ENCODE measurements at regions not wholly inside any gene's neighbourhood (a gene's known extent, or its start where the extent isn't known, plus 50 kb on each side); places are given as distances from the start of the nearest gene placed in this dataset.

DNA sequence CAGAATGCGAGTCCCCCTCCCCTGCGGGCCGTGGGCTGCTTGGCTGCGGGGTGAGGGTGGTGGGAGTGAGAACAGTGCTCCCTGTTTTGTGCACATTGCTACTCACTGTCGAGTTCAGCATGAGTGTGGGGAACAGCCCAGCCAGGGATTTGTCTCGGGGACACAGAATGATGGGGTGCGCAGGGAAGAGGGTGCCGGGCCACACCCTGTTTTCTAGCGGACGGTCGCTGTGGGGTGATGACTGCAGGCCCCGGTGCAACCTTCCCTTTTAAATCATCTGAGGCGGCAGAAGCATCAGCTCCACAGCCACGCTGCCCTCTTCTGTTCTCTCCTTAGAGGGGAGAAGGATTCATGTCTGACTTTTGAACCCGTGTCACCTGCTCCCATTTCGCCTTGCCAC lies 1051.2 kb downstream of the TBC1D22A start:
- no peak for DNase-seq (ENCODE audit: low read depth, low spot score)

GRCh38 chr22:47811971-47812370 lies 1049.5 kb downstream of the TBC1D22A start:
- DNase-seq (ENCODE audit: low read depth, low spot score) = no peak

- DNase-seq (ENCODE audit: low read depth, low spot score) = no peak
These were observed 1048.4 kb downstream of the TBC1D22A start for GRCh38 chr22:47810505-47811500.

- DNase-seq (ENCODE audit: low read depth, low spot score) = no peak
These were observed 1046.6 kb downstream of the TBC1D22A start for GRCh38 chr22:47808886-47809620.

DNA sequence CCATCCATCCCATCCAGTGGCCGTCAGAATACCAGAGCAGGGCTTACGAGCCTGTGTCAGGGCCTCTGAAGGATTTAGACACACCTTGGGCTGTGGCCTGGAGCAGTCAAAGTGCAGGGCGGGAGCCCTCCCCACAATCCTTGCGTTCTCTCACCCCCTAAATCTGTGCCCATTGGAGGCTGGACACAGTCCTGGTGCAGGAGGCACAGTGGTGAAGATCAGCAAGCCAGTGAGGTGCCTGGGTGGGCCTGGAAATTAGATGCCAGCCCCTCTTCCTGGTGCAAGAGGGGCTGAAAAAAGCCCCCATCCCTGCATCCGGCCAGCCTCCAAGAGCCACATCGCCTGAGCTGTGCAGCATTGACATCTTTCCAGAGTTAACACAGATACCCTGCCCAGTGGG lies 1045.8 kb downstream of the TBC1D22A start:
- no peak for DNase-seq (ENCODE audit: low read depth, low spot score)

DNA sequence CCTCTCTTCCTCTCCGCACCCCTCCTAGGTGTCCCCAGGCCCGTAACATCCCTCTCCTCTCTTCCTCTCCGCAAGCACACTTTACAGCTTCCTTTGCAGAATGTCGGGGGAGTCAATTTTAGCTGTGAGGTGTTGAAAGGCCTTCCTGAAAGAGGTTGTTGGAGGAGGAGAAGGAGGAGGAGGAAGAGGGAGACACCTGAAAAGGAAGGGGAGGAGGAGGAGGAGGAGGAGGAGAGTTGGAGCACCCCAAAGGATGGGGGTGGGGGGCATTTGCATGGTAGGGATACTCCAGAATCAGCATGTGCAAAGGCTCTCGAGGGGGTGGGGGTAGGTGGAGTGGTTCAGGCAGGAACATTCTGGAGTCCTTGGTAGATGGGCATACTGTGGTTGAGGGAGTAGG lies 1045.1 kb downstream of the TBC1D22A start:
- DNase-seq (ENCODE audit: low read depth, low spot score) = no peak

DNA sequence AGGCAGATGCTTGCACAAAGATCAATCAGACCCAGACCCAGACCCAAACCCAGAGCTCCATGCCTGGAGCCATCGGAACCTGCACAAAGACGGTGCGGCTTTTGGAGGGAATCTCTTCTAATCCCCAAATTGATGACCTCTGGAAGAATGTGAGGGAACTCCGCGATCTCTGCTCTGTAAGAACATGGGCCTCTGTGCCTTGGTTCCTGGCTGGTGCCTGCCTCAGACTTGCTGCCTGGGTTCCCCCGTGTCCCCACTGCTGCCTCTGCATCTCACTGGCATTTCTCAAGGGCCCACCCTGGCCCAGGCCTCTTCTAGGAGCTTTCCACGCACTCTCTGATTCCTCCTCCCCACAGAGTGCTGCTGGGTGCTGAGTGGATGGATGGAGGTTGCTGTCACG lies 1044.4 kb downstream of the TBC1D22A start:
- no peak for DNase-seq (ENCODE audit: low read depth, low spot score)

GRCh38 chr22:47805394-47805935 lies 1043.0 kb downstream of the TBC1D22A start:
- no peak for DNase-seq (ENCODE audit: low read depth, low spot score)

GRCh38 chr22:47804281-47804680 lies 1041.8 kb downstream of the TBC1D22A start:
- no peak for DNase-seq (ENCODE audit: low read depth, low spot score)

DNA sequence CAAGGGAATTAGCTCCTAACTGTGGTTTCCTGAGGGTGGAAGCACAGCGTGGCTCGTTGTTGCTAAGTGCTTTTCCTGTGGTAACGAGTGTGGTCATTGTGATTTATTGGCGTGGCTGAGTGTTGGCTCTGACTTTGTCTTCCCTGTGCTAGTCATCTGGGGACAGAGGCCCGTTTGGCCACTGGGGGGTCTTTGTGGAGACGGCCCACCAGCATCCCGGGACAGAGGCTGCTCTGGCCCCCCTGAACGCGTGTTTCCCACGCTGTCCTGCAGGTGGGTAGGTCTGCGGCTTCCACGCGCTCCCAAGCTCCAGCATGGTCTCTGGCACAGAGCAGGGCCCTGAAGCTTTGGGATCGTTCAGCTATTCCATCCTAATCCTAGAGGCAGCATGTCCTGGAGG lies 1040.0 kb downstream of the TBC1D22A start:
- no peak for DNase-seq (ENCODE audit: low read depth, low spot score)

- DNase-seq (ENCODE audit: low read depth, low spot score) = no peak
These were observed 1039.2 kb downstream of the TBC1D22A start for GRCh38 chr22:47801541-47802245.

DNA sequence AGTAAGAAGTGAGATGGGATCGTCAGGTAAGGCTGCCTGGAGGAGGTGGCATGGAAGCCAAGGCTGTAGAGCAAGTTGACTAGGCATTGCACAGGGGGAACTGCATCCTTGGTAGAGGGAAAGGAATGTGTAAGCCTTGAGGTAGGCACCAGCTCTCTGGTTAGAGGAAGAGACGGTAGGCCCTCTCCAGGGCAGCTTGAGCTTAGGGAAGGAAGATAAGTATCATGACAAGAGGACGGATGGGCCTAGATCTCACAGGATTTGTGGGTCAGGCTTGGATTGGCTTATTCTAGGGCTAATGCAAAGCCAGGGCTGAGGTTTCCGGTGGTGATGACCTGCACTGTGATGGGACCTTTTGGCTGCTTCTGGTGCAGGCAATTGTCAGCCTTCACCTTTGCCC lies 1035.8 kb downstream of the TBC1D22A start:
- no peak for DNase-seq (ENCODE audit: low read depth, low spot score)

- DNase-seq (ENCODE audit: low read depth, low spot score) = no peak
These were observed 1035.0 kb downstream of the TBC1D22A start for GRCh38 chr22:47797342-47797945.

DNA sequence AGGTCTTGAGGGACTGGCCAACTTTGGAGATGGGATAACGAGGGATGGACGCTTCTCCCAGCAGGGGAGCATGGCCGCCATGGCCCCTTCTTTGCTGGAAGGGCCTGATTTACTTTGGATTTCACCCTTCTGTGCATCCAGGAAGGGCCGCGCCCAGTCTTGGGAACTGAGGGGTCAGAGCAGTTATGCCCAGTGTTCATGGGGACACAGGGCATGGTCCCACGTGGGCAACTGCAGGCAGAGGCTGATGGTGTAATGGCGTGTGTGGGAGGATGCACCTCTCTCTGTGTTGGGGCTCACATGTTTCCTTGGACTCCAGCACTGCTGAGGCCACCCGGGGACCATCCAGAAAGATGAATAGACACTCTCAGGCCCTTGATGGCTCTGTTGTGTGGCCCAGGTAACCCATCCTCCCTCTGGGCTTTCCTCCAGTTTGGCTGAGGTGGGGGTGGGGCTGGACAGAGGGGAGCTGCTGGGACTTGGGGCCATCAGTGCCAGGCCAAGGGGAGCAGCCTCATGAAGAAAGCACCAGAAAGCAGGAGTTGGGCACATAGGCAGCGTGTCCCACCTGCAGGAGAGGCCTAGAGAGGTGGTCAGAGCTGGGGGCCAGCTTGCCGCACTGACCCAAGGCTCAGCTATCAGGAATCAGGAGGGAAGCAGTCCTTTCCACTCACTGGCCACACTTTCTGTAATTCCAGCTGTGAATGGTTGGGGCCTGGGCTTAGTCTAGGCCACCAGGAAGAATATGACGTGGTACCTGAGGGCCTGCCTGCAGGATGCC lies 1033.9 kb downstream of the TBC1D22A start:
- DNase-seq (ENCODE audit: low read depth, low spot score) = no peak

DNA sequence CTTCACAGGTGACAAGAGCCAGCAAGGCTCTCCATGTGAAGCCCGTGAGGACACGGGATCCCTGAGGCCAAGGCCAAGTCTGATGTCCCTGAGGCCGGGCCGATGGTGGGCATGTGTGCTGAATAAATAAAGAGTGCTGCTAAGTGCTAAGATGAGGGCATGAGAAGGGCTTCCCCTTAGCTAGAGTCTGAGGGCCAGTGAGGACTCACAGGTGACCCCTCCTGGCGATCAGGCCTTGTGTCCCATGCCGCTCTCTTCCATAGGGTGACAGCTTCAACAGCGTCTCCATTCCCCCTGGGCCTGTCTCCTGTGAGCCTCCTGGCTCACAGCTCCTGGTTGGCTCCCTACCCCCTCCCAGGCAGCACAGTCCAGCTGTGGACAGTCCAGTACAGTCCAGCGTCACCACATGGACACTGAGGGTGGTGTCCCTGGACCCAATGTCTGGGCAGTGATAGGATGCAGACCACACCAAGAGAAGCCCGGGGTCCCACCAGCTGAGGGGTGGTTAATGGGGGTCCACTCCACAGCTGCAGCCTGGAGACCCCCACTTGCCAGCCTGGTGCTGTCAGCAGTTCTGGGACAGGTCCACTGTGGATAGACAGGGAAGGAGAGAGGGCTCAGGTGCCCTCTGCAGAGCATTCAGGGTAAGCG lies 1033.2 kb downstream of the TBC1D22A start:
- DNase-seq (ENCODE audit: low read depth, low spot score) = no peak

GRCh38 chr22:47794851-47795250 lies 1032.4 kb downstream of the TBC1D22A start:
- DNase-seq (ENCODE audit: low read depth, low spot score) = no peak

DNA sequence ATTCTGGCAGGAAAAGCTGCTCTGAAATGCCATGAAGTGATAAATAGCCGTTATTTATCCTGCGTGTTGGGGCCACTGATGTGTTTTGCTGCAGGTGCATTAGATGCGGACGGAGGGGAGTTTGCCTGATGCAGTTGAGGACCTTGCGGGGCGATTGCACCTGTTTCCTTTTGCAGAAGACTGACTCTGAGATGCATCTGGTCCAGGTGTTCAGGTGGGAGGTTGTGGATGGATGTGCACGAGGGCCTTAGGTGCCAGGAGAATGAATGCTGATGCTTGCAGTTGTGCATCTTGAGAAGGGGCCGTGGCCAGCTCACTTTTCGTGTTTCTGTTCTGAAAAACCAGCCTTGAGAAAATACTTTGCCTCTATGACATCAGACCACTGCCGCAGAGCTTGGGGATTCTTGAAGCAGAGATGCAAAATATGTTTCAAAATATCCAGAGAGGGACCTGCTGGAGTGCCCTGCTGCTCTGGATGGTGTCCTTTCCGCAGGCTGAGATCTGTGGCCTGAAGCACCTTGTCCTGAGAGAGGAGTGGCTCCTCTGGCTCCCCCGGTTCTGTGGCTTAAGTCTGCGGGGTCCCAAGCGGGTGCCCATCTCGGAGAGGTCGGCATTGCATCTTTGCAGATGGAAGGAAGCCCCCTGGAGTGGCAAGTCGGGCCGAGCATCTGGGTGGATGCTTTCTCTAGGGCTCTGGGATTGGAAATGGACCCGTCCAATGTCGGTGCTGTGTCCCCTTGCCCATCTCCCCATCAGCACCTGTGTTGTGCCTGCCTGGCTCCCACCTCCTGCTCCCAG lies 1031.1 kb downstream of the TBC1D22A start:
- DNase-seq (ENCODE audit: low read depth, low spot score) = no peak

- no peak for DNase-seq (ENCODE audit: low read depth, low spot score)
These were observed 1026.7 kb downstream of the TBC1D22A start for GRCh38 chr22:47789171-47789570.

DNA sequence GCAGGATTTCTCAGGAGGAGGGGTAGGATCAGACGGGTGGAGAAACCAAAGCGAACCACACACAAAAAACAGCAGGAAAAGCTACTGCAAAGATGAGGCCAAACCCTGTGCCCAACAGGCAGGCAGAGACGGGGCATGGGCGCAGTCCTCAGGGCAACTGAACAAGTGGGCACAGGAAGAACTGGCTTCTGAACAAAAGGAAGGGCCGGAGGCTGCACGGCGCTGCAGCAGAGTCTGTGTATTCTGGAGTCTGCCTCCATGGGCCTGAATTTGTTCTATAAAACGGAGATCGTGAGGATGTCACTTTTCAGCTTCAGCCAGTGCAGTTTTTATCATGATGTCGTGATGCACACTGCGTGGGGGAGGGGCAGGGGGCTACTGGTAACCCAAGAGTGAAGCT lies 1026.0 kb downstream of the TBC1D22A start:
- no peak for DNase-seq (ENCODE audit: low read depth, low spot score)
